ENCODE measurements at regions not wholly inside any gene's neighbourhood (a gene's known extent, or its start where the extent isn't known, plus 50 kb on each side); places are given as distances from the start of the nearest gene placed in this dataset.

DNA sequence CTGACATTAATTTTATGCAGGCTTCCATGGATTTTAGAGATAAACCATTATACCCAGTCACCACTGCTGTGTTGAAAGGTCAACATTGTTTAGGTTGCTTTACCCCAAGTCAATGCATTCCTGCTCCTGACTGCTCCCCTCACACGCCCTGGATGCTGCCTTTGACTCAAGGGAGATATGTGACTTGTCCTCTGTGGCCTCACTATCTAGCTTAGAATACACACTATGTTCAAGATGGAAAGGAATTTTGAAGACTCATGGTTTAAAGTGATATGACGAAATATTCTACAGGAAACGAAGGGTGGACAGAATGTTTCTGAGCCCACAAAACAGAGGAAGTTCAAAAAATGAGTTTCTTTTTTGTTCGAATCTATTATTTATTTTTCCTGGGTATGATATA is 170.4 kb upstream of the NR5A2 start:
- Histone ChIP-seq H3K9me3 (ENCODE audit: low read length) (no peaks in the 10 kb centered on the region), H3K4me3 (replicated peaks in 1 of 3; ENCODE audit: insufficient read depth in 1 of 3, low read depth in 2 of 3, low read length in 3 of 3) (no peak overlapping the region), H3K27me3 (ENCODE audit: control insufficient read depth in 1 of 2, insufficient read depth in 2 of 2, low read length in 2 of 2) (no peaks in the 10 kb centered on the region), H2AFZ (ENCODE audit: low read length) (no peak overlapping the region), H3K9ac (ENCODE audit: insufficient read depth, low read depth, low read length) (no peak overlapping the region), H3K36me3 (replicated peaks in 1 of 2; ENCODE audit: control insufficient read depth in 1 of 2, insufficient read depth in 2 of 2, low read length in 2 of 2) (no peaks in the 10 kb centered on the region), H4K20me1 (ENCODE audit: insufficient read depth, low read length) (no peaks in the 10 kb centered on the region), H3K27ac (ENCODE audit: extremely low read length, insufficient read depth, low read length) (no peak overlapping the region), H3K79me2 (ENCODE audit: insufficient read depth, low read length) (no peaks in the 10 kb centered on the region), H3K4me1 (ENCODE audit: insufficient read depth, low read length) (no peaks in the 10 kb centered on the region), H3K4me2 (ENCODE audit: low read depth, low read length) (no peak overlapping the region)
- BruUV-seq (replicated peaks) = no TSS peak
- TF ChIP-seq CEBPB (IDR thresholded peaks at IDR 0.05; ENCODE audit: borderline replicate concordance, low read depth, low read length) = 0 out of 2 replicates have a peak, but pooled peaks have one; percentile 2
- no peak for TF ChIP-seq XRCC5 (optimal IDR thresholded peaks at IDR 0.05; ENCODE audit: low read length)
- TF ChIP-seq POGK (CRISPR knock-in tag; conservative IDR thresholded peaks at IDR 0.05) = no peak
- no peak for TF ChIP-seq ZMYM2 (CRISPR knock-in tag; IDR thresholded peaks at IDR 0.05)
- TF ChIP-seq ZFX (CRISPR knock-in tag; IDR thresholded peaks at IDR 0.05; ENCODE audit: low read depth) = no peak
- TF ChIP-seq, protein P1, sequence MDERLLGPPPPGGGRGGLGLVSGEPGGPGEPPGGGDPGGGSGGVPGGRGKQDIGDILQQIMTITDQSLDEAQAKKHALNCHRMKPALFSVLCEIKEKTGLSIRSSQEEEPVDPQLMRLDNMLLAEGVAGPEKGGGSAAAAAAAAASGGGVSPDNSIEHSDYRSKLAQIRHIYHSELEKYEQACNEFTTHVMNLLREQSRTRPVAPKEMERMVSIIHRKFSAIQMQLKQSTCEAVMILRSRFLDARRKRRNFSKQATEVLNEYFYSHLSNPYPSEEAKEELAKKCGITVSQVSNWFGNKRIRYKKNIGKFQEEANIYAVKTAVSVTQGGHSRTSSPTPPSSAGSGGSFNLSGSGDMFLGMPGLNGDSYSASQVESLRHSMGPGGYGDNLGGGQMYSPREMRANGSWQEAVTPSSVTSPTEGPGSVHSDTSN (CRISPR knock-in tag; IDR thresholded peaks at IDR 0.05) = no peak
- TF ChIP-seq DBP (CRISPR knock-in tag; IDR thresholded peaks at IDR 0.05; ENCODE audit: not compliant biosample characterization) = no peak
- ChIA-PET POLR2A (no interaction called here), CTCF (ENCODE audit: low intra/inter-chr PET ratio, low total read pairs) (no interaction called here)
- 0% methylated on average over 4 of the region's 4 CpGs for WGBS (ENCODE audit: low lambda C conversion rate)
- in situ Hi-C loops (cut with HindIII; ENCODE audit: extremely low pct_ligation_motif_present, low pct_unique_long_range_greater_than_20kb) (no loop called here), intact Hi-C loops (cut with micrococcal nuclease; ENCODE audit: unreplicated experiment) (no loop called here)
- DNase-seq (ENCODE audit: low spot score) (no peak), FAIRE-seq (no peak), ATAC-seq (no peak)
